22Rv1 (cell line): ENCODE measurements at regions not wholly inside any gene's neighbourhood (a gene's known extent, or its start where the extent isn't known, plus 50 kb on each side); places are given as distances from the start of the nearest gene placed in this dataset.
"Not testable (repeated sequence)": the region's sequence is repeated elsewhere in the genome, so short reads cannot be mapped to it uniquely, and the experiment has no call there.

ENCODE experiments used
- H3K27ac ChIP-seq: fragments of 450-650 bp; 2 replicates; pipeline ENCODE4 v1.5.1; 2017
- CTCF ChIP-seq: fragments of 450-650 bp; IDR thresholded peaks from 2 replicates; pipeline ENCODE4 v1.5.1; 2017; ENCODE audit warnings: mild to moderate bottlenecking
- ZFX ChIP-seq: fragments of 450-650 bp; IDR thresholded peaks from 2 replicates; pipeline ENCODE4 v1.6.1; 2017; ENCODE audit warnings: antibody characterized with exemption, borderline replicate concordance

DNA sequence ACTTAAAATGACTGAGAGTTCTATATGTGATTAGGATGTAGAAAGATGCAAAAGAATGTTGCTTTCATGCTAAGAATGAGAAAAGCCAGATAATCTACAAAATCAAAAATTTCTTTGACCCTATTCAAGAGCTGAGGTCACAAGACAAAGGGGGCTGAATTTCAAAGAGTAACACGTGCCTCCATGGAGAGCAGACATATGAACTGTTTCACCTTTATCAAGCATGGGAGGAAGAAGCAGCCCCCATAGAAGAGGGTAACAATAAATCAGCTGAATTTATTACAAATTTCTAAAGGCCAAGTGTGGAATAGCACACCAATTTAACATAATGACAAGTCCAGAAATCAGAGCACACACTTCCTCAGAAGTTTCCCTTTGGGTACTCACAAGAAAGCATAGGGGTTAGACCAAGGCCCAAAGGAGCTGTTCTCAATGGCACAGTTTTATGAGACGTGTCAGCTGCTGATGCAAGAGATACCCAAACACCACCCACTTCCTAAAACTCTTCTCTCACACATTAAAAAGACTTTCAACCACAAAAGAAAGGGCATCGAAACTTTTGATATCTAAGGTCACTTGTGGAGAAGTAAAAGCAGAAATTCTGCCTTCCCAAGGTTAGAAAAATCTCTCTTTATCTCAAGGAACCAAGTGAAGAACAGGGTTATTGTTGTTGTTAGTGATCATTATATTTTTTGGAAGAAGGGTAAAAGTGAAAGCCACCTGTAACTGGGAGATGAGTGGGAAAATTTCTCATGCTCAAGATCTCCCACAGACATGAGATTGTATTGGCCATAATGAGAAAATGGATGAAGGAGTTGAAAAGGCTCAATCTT lies 950.1 kb downstream of the TRIB2 start:
- TF ChIP-seq CTCF, result no peak
- TF ChIP-seq ZFX, result no peak
- H3K27ac ChIP-seq, result no peak overlapping the region

DNA sequence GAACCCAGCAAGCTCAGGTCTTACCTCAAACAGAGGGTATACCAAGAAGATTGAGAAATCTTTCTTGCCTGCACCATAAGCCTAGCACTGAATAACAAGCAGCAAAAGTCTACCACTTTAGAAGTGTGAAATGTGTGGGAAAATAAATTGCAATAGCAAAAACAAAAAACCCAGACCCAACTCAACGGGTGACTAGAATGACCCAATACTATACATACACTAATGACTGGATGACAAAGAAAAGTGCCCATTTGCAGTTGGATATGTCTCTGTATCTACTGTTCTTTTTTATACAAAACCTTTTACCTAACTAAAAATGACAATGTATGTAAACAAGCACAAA lies 950.6 kb downstream of the TRIB2 start:
- TF ChIP-seq CTCF, result no peak
- TF ChIP-seq ZFX, result no peak
- H3K27ac ChIP-seq, result no peak overlapping the region

DNA sequence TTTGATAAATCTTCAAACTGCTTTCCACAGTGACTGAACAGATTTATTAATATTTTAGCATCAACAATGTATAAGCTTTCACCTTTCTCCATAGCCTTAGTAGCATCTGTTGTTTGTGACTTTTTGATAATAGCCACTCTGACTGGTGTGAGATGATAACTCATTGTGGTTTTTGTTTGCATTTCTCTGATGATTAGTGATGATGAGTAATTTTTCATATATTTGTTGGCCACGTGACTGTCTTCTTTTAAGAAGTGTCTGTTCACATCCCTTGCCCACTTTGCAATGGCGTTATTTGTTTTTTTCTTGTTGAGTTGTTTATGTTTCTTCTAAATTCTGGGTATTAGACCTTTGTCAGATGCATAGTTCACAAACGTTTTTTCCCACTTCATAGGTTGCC lies 952.9 kb downstream of the TRIB2 start:
- H3K27ac ChIP-seq, result no peak overlapping the region
- TF ChIP-seq CTCF, result no peak
- TF ChIP-seq ZFX, result no peak

GRCh38 chr2:13673821-13674220 lies 957.1 kb downstream of the TRIB2 start:
- H3K27ac ChIP-seq, result not testable (repeated sequence)

DNA sequence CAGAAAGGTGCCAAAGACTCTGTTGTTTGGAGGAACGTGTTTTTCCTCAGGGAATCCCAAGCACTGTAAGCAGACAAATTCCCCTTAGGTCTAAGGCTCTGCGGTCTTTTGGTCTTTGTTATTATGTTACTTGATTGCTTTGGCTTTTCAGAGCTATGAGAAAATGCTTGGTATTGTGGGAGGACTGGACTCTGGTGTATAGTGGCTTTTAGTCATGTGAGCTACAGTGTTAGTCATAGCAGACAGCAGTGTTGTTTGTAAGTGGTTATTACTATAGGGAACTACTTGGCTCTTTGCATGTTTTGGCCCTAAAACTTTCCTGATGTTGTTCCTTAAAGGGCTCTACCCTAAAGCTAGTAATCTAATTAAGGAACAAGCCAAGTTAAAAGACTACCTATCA lies 956.2 kb upstream of the LRATD1 start:
- H3K27ac ChIP-seq, result no peak overlapping the region
- TF ChIP-seq CTCF (no peak), ZFX (no peak)

DNA sequence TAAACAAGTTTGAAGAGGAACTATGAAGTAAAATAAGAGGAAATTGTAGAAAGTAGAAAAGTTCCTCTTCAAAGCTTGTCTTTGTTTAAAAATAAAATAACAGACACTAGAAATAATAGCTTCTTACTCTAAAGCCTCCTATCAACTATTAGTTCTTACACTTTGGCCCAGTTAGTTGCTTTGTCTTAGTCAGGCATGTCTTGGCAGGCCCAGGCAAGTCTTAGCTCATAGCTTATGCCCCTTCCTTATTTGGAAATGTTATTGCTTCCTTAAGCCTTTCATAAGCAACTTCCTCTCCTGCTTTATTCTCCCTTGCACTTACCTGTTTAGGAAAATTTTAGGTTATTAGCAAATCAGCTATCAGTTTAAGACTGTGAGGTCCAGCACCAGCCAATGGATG lies 950.6 kb upstream of the LRATD1 start:
- 0 out of 2 replicates have a peak overlapping the region, but pooled peaks have one; percentile 43 for H3K27ac ChIP-seq
- TF ChIP-seq CTCF, result no peak
- TF ChIP-seq ZFX, result no peak

DNA sequence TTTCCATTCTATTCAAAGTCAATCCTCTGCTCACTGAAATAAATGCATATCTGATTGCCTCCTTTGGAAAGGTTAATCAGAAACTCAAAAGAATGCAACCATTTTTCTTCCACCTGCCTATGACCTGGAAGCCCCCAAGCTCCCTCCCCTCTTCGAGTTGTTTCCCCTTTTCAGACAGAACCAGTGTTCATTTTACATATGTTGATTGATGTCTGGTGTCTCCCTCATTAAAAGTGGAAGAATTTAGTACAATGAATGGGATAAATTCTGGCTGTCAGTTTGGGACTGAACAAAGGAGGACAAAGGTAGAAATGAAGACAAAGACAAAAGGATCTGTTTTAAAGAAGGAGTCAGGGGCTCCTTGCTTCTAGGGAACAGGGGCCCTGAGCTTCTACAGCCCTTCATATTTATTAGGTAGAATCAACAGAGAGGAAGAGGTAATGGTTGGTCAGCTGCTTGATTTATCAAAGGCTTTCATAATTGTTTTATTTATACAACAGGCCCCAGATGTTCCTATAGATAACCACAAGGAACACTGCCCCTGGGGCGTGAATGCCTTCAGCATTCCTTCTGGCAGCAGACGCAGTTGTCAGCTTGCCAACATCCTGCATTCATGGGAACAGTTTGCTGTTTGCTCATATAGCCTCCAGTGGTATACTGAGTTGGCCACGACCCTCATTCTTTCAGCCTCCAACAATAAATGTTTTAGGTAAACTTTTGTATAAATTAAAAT lies 949.8 kb upstream of the LRATD1 start:
- TF ChIP-seq ZFX (no peak), CTCF (no peak)

More for the DNA sequence above, 949.8 kb upstream of the LRATD1 start:
- H3K27ac ChIP-seq, result peak overlapping the region; percentile 43; the same call in 1 of the 2 replicates
